K562 (cell line): ENCODE measurements at regions not wholly inside any gene's neighbourhood (a gene's known extent, or its start where the extent isn't known, plus 50 kb on each side); places are given as distances from the start of the nearest gene placed in this dataset. TPM values are rescaled to one million over a fixed set of nuclear protein-coding genes. Genes with fewer than 3 reads are reported as not detected.

Experiments
- small RNA-seq: library from RNA; depleted of rRNA; stranded (forward); fragments of <200 nt; gene quantifications from one replicate; pipeline ENCODE3, GENCODE V24; 2014

Small RNA genes lying in the stretch of these regions (small RNA-seq; reads per million reads assigned to genes)
- not detected for gene RN7SKP277
